GM18505 (cell line): ENCODE measurements at regions not wholly inside any gene's neighbourhood (a gene's known extent, or its start where the extent isn't known, plus 50 kb on each side); places are given as distances from the start of the nearest gene placed in this dataset.

ENCODE experiments used
- ATAC-seq: cut with Tn5 transposase; IDR thresholded peaks from one replicate; pipeline ENCODE4 v1.9.1; 2021; ENCODE audit not compliant: unreplicated experiment
- POLR2A ChIP-seq: IDR thresholded peaks from 4 replicates; pipeline ENCODE4 v1.6.1; 2011; ENCODE audit warnings: borderline replicate concordance; ENCODE audit not compliant: insufficient read depth, insufficient read length; ENCODE audit errors: extremely low read depth

DNA sequence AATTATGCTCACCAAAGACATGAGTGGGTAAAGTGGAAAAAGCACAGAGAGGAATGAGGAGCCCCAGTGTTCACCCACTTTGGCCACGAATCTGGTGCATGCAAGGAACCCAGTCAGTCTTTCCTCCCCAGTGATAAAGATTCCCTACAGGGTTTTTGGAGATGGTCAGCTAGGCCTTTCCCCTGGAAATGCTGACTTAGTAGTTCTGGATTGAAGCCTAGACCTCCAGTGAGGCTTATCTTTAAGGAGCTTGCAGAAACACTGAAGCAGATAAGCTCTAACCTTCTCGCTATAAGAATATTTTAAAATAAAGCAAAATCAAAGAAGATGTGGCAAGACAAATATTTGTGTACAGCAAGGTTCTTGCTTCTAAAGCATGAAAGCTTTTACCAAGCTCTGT, 178.3 kb upstream of the CCDC68 start:
- ATAC-seq, result no peak
- TF ChIP-seq POLR2A, result no peak

DNA sequence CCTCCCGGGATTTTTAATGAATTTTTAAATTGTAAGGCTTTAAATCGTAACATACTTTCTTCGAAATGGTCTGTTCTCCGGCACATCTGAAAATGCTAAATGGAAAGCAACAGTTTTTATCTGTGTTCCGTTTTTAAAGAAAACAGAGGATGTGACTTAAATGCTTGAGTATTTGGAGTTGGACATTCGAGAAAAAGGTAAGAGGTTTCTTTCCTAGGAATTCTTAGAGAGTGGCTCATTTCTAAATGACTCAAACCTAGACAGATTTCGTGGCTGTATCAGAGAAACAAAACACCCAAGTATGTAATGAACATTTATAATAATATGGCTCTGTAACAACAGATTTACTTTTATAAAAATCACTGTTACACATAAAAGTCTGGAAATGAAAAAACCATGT, 177.6 kb upstream of the CCDC68 start:
- no peak for TF ChIP-seq POLR2A
- no peak for ATAC-seq

DNA sequence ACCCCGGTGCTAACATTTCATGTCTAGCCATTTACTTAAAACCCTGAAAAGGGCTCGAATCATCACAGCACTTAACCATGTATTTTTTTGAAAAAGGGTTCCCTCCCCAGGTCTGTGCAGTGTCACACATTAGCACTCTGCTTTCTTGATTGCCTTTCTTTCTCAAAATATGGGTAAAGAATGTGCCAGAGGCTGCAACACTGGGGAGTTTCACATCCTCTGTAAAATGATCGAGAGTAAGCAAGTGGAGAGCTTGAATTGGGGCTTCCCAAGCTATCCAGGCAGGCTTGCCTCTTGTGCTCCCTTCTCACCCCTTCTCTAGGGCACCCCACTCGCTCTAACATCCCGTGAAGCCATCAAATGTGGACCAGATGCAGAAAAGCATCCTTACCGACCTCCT, 177.0 kb upstream of the CCDC68 start:
- no peak for TF ChIP-seq POLR2A
- no peak for ATAC-seq

DNA sequence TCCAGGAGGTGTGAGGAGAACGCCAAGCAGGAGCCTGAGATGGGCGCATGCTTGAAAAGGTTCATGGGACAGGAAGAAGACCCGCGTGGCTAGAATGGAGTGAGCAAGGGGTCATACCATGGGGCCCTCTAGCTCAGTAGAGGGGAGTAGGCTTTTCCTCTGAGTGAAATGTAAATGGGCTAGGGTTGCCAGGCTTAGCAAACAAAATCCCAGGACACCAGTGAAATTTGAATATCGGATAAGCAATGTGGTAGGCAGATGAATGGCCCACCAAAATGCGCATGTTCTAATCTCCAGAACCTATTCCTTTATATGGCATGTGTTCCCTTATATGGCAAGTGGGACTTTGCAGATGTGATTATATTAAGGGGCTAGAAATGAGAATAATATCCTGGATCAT, 174.1 kb upstream of the CCDC68 start:
- ATAC-seq, result no peak

DNA sequence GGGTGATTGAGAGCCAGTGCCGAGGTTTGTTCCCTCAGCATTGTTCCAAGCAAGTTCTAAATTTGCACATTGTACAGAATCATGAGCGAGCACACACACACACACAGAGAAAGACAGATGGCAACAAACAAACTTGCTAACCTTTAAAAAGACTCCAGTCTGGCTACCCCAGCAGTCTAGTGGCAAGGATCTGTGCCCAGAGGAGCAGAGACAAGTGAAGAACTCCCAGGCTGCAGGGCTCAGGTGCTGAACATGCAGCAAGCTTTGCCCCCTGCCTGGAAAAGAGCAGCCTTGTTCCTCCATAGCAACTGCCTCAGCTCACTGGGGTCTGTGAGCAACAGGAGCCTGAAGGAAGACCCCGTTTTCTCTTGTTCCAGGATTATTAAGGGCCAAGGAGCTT, 169.2 kb upstream of the CCDC68 start:
- ATAC-seq, result no peak
- TF ChIP-seq POLR2A, result no peak

More for the DNA sequence above, 174.1 kb upstream of the CCDC68 start:
- TF ChIP-seq POLR2A, result no peak

DNA sequence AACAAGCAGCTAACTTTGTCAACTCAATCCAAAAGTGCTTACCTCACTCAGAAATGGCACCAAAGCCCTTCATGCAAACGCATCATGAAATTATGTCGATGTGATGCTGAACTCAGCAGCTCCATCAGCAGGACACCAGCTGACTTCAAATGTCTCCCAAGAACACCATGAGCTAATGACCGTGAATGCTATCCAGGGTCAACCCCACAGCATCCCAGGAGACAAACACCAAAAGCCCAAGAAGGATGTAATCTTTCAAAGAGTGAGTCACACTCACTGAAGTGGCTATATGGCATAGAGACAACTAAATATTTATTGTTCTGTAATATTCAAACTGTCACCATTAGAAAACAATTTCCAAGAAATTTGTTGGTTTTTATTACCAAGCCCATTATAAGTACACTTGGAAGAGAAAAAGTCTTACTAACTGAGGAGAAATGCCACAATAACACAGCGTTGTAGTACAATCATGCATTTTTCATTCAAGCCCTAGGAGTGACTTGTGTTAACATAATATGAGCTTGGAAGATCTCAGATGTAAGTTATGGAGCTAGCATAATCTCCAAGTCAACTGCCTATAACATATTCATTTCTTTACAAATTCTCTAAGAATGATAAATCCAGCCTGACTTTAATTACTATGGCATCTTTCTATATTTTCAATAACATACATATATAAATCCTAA, 165.0 kb upstream of the CCDC68 start:
- no peak for ATAC-seq

DNA sequence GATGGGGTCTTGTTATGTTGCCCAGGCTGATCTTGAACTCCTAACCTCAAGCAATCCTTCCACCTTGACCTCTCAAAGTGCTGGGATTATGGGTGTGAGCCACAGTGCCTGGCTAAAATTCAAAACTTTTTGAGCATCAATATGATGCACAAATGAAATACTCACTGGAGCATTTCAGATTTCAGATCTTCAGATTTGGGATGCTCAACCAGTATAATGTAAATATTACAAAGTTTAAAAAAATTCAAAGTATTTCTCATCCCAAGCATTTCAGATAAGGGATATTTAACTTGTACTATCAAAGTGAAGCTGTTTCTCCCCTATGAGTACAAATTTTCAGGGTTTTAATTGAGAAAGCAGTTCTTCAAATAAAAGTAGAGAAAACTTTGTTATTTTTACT, 164.1 kb upstream of the CCDC68 start:
- TF ChIP-seq POLR2A, result no peak
- ATAC-seq, result no peak

More for the DNA sequence above, 165.0 kb upstream of the CCDC68 start:
- TF ChIP-seq POLR2A, result no peak

DNA sequence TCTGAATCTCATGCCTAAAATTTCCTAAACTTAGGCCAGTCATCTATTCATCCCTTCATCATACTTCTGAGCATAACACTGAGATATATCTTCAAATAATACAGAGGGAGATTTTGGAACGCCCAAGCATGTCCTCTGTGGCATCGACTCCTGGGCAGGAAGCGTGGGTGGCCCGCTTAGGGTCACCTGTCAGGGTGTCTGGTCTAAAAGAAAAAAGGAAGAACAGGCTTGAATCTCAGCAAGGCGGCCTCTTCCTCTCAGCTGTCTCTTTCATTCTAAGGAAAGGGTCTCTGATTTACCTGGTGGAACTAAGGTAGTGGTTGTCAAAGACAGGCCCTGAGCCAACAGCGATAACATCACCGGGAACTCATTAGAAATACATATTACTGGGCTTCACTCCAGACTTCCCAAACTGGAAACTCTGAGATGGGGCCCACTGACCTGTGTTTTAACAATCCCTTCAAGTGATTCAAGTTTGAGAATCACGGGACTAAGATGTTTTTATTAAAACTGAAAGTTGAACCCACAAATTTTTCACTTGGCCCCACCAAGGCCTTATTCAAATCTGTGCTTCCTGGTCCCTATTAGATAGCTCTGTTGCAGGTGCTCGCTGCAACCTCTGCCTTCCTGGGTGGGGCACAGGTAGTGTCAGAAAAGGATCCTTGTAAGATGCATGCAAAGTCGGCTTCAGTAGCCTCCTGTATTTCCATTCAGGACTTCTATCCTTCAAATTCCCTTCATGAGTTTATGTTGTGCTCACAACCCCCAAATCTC, 162.3 kb upstream of the CCDC68 start:
- no peak for ATAC-seq
- no peak for TF ChIP-seq POLR2A

DNA sequence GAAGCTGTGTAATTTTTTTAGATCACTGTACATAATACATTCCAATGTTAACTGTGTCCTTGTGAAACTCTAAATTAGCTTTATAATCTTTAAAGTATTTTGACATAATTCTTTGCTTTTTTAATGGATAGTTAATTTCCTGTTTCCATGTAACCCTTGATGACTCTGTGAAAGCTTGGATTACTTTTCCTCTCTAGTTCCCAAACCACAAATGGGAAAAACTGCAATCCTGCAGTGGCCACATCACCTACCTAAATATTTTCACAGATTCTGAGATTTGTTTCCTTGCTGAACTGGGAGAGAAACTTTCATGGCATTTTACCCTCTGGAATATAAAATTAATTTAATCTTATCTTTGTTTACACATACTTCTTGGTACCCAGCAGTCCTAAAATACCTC, 161.6 kb upstream of the CCDC68 start:
- ATAC-seq, result no peak
- TF ChIP-seq POLR2A, result no peak

DNA sequence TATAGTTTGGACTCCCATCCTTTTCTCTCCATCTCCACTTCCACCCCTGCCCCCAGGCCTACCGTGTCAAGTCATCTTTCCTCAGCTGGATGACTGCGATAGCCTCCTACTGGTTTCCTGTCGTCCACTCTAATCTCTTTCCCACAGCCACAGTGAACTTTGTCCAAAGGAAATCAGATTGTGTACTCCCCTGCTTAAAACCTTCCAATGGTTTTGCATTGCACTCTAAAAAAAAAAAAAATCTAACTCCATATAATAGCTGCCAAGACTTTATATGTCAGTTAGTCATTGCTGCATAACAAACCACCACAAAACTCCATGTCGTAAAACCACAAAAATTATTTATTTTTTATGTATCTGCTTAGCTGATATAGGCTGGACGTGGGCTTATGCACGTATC, 160.2 kb upstream of the CCDC68 start:
- ATAC-seq, result no peak
- no peak for TF ChIP-seq POLR2A

DNA sequence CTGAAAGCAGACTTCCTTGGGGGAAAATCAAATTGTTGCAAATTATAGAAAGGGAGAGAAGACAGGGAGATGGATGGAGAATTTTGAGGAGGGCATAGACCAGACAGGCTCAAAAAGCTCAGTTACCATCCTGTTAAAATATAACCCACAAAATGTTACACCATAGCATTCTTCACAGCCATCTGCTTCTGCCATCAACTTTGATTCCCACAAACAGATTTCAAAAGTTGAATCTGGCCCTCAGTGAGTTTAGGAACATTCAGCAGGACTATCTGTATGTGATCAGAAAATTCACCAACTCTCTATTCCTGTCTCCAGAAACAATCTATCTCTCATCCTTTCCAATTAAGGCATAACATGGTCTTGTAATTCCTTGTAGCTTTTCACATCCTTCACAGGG, 159.8 kb upstream of the CCDC68 start:
- ATAC-seq, result no peak
- no peak for TF ChIP-seq POLR2A

DNA sequence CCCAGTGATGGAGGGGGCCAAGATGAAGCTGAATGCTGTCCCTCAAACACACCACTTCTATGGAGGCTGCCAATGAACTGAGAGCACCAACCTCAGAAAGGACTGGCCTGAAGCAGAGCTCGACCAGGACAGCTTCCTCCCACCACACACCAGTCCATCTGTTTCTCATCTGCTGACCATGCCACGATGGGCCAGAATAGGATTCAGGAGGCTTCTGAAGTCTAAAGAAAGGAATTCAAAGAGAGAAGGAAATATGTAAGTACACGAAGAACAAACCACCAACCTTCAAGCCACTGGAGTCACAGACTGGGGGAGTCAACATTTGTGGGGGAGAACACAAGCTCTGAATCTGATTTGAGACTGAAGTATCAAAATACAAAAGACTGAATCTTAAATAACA, 157.6 kb upstream of the CCDC68 start:
- TF ChIP-seq POLR2A, result no peak
- ATAC-seq, result no peak

DNA sequence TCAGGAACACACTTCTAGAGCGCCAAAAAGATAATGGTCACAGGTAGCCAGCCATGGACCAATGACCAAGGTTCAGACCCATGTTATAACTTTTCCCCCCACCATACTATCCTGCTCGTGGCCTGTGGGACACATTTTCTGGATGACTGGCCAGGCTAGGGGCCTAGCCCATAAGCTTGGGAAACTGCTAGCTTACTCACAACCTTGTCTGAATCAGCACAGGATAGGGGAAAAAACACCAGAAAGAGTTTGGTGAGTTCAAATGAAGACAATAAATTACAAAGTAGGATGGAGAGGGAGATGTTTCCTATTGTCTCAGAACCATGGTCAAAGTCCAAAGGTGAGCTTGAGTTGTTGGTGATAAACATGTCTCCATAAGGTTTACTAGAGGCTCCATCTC, 156.3 kb upstream of the CCDC68 start:
- TF ChIP-seq POLR2A, result no peak
- ATAC-seq, result no peak

DNA sequence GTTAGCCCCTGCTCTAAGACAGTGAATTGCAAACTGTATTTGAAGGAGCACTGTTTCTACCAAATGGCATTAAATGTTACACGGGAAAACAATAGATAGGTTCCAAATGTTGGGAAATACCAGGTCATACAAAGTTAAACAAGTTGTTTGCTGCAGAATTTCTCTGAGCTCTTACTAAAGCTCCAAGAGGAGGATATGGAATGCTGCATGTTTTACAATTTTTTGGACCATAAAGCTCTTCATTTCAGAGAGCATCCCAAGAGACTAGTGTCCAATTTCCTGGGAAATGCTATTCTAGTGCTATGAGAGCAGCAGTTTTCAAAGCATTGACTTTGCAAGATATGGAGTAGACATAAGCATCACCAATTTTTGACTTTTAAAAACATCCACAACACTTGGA, 155.6 kb upstream of the CCDC68 start:
- no peak for TF ChIP-seq POLR2A
- no peak for ATAC-seq

DNA sequence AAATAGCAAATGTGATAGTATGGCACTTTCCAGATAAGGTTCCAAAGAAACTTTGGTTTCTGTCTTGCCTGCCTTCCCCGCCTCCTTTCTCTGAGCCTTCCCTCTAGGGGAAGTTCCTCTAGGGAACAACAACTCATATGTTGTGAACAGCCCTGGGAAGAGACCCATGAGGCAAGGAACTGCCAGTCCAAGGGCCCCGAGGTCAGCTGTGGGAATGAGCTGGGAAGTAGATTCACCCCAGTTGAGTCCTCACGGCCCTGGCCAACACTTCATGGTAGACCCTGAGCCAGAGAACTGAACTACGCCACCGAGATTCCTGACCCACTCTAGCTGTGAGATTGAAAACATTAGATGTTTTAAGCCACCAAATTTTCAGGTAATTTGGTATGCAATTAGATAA, 154.5 kb upstream of the CCDC68 start:
- no peak for TF ChIP-seq POLR2A
- ATAC-seq, result no peak

DNA sequence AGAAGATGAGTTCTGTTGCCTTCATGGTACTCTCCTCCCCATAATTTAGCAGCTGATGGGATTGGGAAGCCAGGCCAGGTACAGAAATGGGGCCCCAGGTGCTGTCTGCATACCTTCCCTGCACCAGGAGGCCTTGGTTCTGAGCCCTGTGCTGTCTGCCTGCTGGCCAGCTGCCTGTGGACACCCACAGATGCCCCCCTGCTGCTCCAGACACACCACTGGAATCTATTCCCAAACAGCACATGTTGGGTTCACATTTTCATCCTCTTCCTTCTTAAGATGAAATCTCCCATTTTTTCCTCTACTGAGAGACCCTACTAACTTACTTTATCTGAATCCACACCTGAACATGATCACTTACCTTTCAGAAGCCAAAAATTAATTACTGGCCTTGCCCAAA, 152.0 kb upstream of the CCDC68 start:
- no peak for TF ChIP-seq POLR2A
- ATAC-seq, result no peak
